Pancreas (tissue), 10 donors: ENCODE measurements at regions not wholly inside any gene's neighbourhood (a gene's known extent, or its start where the extent isn't known, plus 50 kb on each side); places are given as distances from the start of the nearest gene placed in this dataset.
"Not testable (repeated sequence)": the region's sequence is repeated elsewhere in the genome, so short reads cannot be mapped to it uniquely, and the experiment has no call there.

Source experiments
- ATAC-seq, 4 donors: fragments of 200-7000 bp; cut with Tn5 transposase; one replicate each; pipeline versions ENCODE4 v1.8.0 to v1.9.1; 2020; ENCODE audit warnings: mild to moderate bottlenecking in 4 of 4, moderate library complexity in 4 of 4
- DNase-seq, 6 donors: peaks; one replicate each; pipeline ENCODE4 v3.0.0-alpha.2; 2020
- FAIRE-seq: peaks from 2 replicates; lab custom pipeline; 2012; peaks lifted over from hg19 to GRCh38; lab: Jason Lieb, UNC
- H3K27ac ChIP-seq, 4 donors: fragments of 200-600 bp; sonication (generic); 1 replicate in 3 of 4; 2 replicates in 1 of 4; pipeline versions ENCODE4 v1.5.0 to v1.8.0; 2020
- H3K27me3 ChIP-seq, 4 donors: fragments of 200-600 bp; one replicate each; pipeline ENCODE4 v1.8.0; 2021
- H3K36me3 ChIP-seq, 3 donors: fragments of 200-600 bp; sonication (generic) in 1 of 3; one replicate each; pipeline versions ENCODE4 v1.5.0 to v1.8.0; 2020 to 2021
- H3K4me1 ChIP-seq, 3 donors: fragments of 200-600 bp; one replicate each; pipeline ENCODE4 v1.8.0; 2021
- H3K4me3 ChIP-seq, 4 donors: fragments of 200-600 bp; sonication (generic) in 2 of 4; one replicate each; pipeline versions ENCODE4 v1.5.0 to v1.8.0; 2020 to 2021
- H3K9me3 ChIP-seq, 4 donors: fragments of 200-600 bp; one replicate each; pipeline ENCODE4 v1.8.0; 2021
- CTCF ChIP-seq, 4 donors: fragments of 200-600 bp; sonication (generic) in 3 of 4; IDR thresholded peaks; one replicate each; pipeline versions ENCODE4 v1.5.0 to v1.8.0; 2021; ENCODE audit warnings: antibody characterized with exemption in 4 of 4
- WGBS, 2 donors: extraction: QIAGEN DNeasy Blood & Tissue Kit; methylation state at CpG; one replicate each; pipeline ENCODE4 v1.1.7; 2013; 5-methylcytosine and 5-hydroxymethylcytosine counted together
- intact Hi-C, 3 donors: fragments of 100-400 bp; cut with DNase I; formaldehyde crosslinking; loops; one replicate each; pipeline versions ENCODE4 v1.11.1 to v1.14.2; 2022
- donor health status: healthy with polysubstance abuse.
- donor health status: DM: no; HTN: no; CAD: no; lungs with moderate emphysema.
- donor health status: DM: no; HTN: no; CAD: no.
- donor health status: control.
- donor health status: control.
- donor health status: Bipolar disorder and iron deficiency.
- donor health status: DM: yes; HTN: yes; CAD: no.
- donor health status: DM: no; HTN: no; CAD: no.
- donor health status: DM: no; HTN: no; CAD: no.
- donor health status: DM: yes; HTN: yes; CAD: no.

GRCh38 chrX:44667771-44668170 lies 125.1 kb upstream of the FUNDC1 start:
- 71 to 75% methylated on average over 3 of the region's 3 CpGs for WGBS, 2 donors
- no peaks in the 10 kb centered on the region for H3K36me3 ChIP-seq
- H3K27me3 ChIP-seq: peaks cover 0 to 5% (median 0%) of the 10 kb centered on the region in 4 donors
- intact Hi-C loops: no loop called here
- no peaks in the 10 kb centered on the region for H3K4me1 ChIP-seq
- H3K9me3 ChIP-seq: no peaks in the 10 kb centered on the region
- no peak for TF ChIP-seq CTCF (IDR thresholded peaks at IDR 0.05)
- FAIRE-seq (no peak), DNase-seq (no peak), ATAC-seq (no peak)
- H3K27ac ChIP-seq: no peak overlapping the region
- H3K4me3 ChIP-seq: no peak overlapping the region

GRCh38 chrX:44657718-44658246 lies 115.1 kb upstream of the FUNDC1 start:
- DNase-seq, H3K9me3 ChIP-seq, H3K27me3 ChIP-seq, H3K4me3 ChIP-seq, intact Hi-C loops, H3K36me3 ChIP-seq, ATAC-seq, FAIRE-seq, H3K27ac ChIP-seq, H3K4me1 ChIP-seq: not testable (repeated sequence)
- 62 to 70% methylated on average over 5 of the region's 5 CpGs for WGBS, 2 donors

- Histone ChIP-seq H3K36me3 (no peaks in the 10 kb centered on the region), H3K4me3 (no peak overlapping the region), H3K27ac (no peak overlapping the region), H3K27me3 (peaks cover 0 to 5% (median 0%) of the 10 kb centered on the region in 4 donors), H3K9me3 (no peaks in the 10 kb centered on the region), H3K4me1 (no peaks in the 10 kb centered on the region)
- intact Hi-C loops: no loop called here
- WGBS, 2 donors: 6 to 20% methylated on average over 2 of the region's 2 CpGs
- TF ChIP-seq CTCF (IDR thresholded peaks at IDR 0.05): no peak
- no peak for FAIRE-seq
- DNase-seq: peak in 1 of 6 donors; percentile 2
- ATAC-seq: peak in 3 of 4 donors; percentile 63 to 78 (median 70)
These were observed 108.7 kb upstream of the FUNDC1 start for GRCh38 chrX:44651358-44651757.

- DNase-seq: no peak
- FAIRE-seq: no peak
- Histone ChIP-seq H3K4me3 (no peak overlapping the region), H3K4me1 (no peaks in the 10 kb centered on the region), H3K36me3 (no peaks in the 10 kb centered on the region), H3K27me3 (no peaks in the 10 kb centered on the region), H3K9me3 (no peaks in the 10 kb centered on the region), H3K27ac (no peak overlapping the region)
- ATAC-seq: no peak
- intact Hi-C loops: no loop called here
- WGBS, 2 donors: 64 to 69% methylated on average over 5 of the region's 5 CpGs
- no peak for TF ChIP-seq CTCF (IDR thresholded peaks at IDR 0.05)
These were observed 101.1 kb upstream of the FUNDC1 start for GRCh38 chrX:44643723-44644122.

- DNase-seq (no peak), FAIRE-seq (no peak), ATAC-seq (no peak)
- no peaks in the 10 kb centered on the region for H3K9me3 ChIP-seq
- WGBS, 2 donors: 54 to 68% methylated on average over 1 of the region's 1 CpG
- H3K27me3 ChIP-seq: peaks cover 0 to 4% (median 0%) of the 10 kb centered on the region in 4 donors
- intact Hi-C loops: no loop called here
- no peaks in the 10 kb centered on the region for H3K36me3 ChIP-seq
- no peak overlapping the region for H3K4me3 ChIP-seq
- H3K4me1 ChIP-seq: no peaks in the 10 kb centered on the region
- H3K27ac ChIP-seq: no peak overlapping the region
- TF ChIP-seq CTCF (IDR thresholded peaks at IDR 0.05): no peak
These were observed 94.6 kb upstream of the FUNDC1 start for GRCh38 chrX:44637282-44637681.
